Activated naive CD8-positive, alpha-beta T cell treated with anti-CD3 and anti-CD28 coated beads, Interleukin-2, amount 10 ng/mL, durations not matched to agents 7 days and 5 days (primary cell): ENCODE measurements at regions not wholly inside any gene's neighbourhood (a gene's known extent, or its start where the extent isn't known, plus 50 kb on each side); places are given as distances from the start of the nearest gene placed in this dataset.

ENCODE experiments used
- ATAC-seq: fragments of 150-1000 bp; cut with Tn5 transposase; one replicate; pipeline ENCODE4 v1.10.0; 2021; ENCODE audit warnings: low read depth, moderate library complexity
- POLR2A ChIA-PET: fragments of 350-600 bp; sonication (Branson Sonifier 250); formaldehyde crosslinking; loops from one replicate; lab custom pipeline; 2021; ENCODE audit warnings: antibody characterized with exemption; lab: Charles Lee
- DNase-seq: peaks from one replicate; pipeline ENCODE4 v3.0.0; 2021
- H3K27ac Mint-ChIP-seq: one replicate; pipeline ENCODE4 v1.8.0; 2022; ENCODE audit warnings: mild to moderate bottlenecking, mixed read lengths
- H3K27me3 Mint-ChIP-seq: one replicate; pipeline ENCODE4 v1.8.0; 2022; ENCODE audit warnings: mild to moderate bottlenecking, moderate library complexity, mixed read lengths
- H3K36me3 Mint-ChIP-seq: one replicate; pipeline ENCODE4 v1.8.0; 2021; ENCODE audit warnings: mild to moderate bottlenecking, mixed read lengths
- H3K4me1 Mint-ChIP-seq: one replicate; pipeline ENCODE4 v1.8.0; 2021; ENCODE audit warnings: mixed read lengths
- H3K4me3 Mint-ChIP-seq: one replicate; pipeline ENCODE4 v1.8.0; 2022; ENCODE audit warnings: mild to moderate bottlenecking, moderate library complexity, mixed read lengths
- H3K9me3 Mint-ChIP-seq: one replicate; pipeline ENCODE4 v1.8.0; 2021; ENCODE audit warnings: mixed read lengths

- no peaks in the 10 kb centered on the region for H3K9me3 Mint-ChIP-seq
- no peak for ATAC-seq
- no peak overlapping the region for H3K27ac Mint-ChIP-seq
- no peak overlapping the region for H3K4me3 Mint-ChIP-seq
- no peaks in the 10 kb centered on the region for H3K36me3 Mint-ChIP-seq
- POLR2A ChIA-PET = no interaction called here
- H3K27me3 Mint-ChIP-seq = no peaks in the 10 kb centered on the region
- no peaks in the 10 kb centered on the region for H3K4me1 Mint-ChIP-seq
- DNase-seq = no peak
Observed at GRCh38 chr9:26565118-26565517, 327.5 kb downstream of the CAAP1 start.

- POLR2A ChIA-PET = no interaction called here
Observed at GRCh38 chr9:26562338-26562737, 330.3 kb downstream of the CAAP1 start.

GRCh38 chr9:26561928-26562327 lies 330.7 kb downstream of the CAAP1 start:
- no peaks in the 10 kb centered on the region for H3K4me1 Mint-ChIP-seq
- ATAC-seq (no peak), DNase-seq (no peak)
- no peaks in the 10 kb centered on the region for H3K27me3 Mint-ChIP-seq
- no peaks in the 10 kb centered on the region for H3K36me3 Mint-ChIP-seq
- H3K27ac Mint-ChIP-seq = no peak overlapping the region
- no peak overlapping the region for H3K4me3 Mint-ChIP-seq
- peaks cover 3% of the 10 kb centered on the region for H3K9me3 Mint-ChIP-seq
- POLR2A ChIA-PET = no interaction called here

More at GRCh38 chr9:26562338-26562737, 330.3 kb downstream of the CAAP1 start:
- Mint-ChIP-seq H3K4me3 (no peak overlapping the region), H3K36me3 (no peaks in the 10 kb centered on the region), H3K9me3 (peaks cover 3% of the 10 kb centered on the region), H3K4me1 (no peaks in the 10 kb centered on the region), H3K27me3 (no peaks in the 10 kb centered on the region), H3K27ac (no peak overlapping the region)
- no peak for ATAC-seq
- no peak for DNase-seq

GRCh38 chr9:26559506-26559905 lies 333.1 kb downstream of the CAAP1 start:
- Mint-ChIP-seq H3K4me1 (no peaks in the 10 kb centered on the region), H3K9me3 (peaks cover 3% of the 10 kb centered on the region), H3K27ac (no peak overlapping the region), H3K36me3 (no peaks in the 10 kb centered on the region), H3K4me3 (no peak overlapping the region), H3K27me3 (no peaks in the 10 kb centered on the region)
- POLR2A ChIA-PET = no interaction called here
- DNase-seq (no peak), ATAC-seq (no peak)

- no peaks in the 10 kb centered on the region for H3K27me3 Mint-ChIP-seq
- ATAC-seq (no peak), DNase-seq (no peak)
- no peak overlapping the region for H3K27ac Mint-ChIP-seq
- no peak overlapping the region for H3K4me3 Mint-ChIP-seq
- POLR2A ChIA-PET = no interaction called here
- H3K9me3 Mint-ChIP-seq = peaks cover 2% of the 10 kb centered on the region
- H3K4me1 Mint-ChIP-seq = no peaks in the 10 kb centered on the region
- H3K36me3 Mint-ChIP-seq = no peaks in the 10 kb centered on the region
Observed at GRCh38 chr9:26551971-26552370, 340.6 kb downstream of the CAAP1 start.

GRCh38 chr9:26551451-26551850 lies 341.2 kb downstream of the CAAP1 start:
- ATAC-seq (no peak), DNase-seq (no peak)
- Mint-ChIP-seq H3K4me1 (no peaks in the 10 kb centered on the region), H3K27ac (no peak overlapping the region), H3K9me3 (peaks cover 5% of the 10 kb centered on the region), H3K27me3 (no peaks in the 10 kb centered on the region), H3K4me3 (no peak overlapping the region), H3K36me3 (no peaks in the 10 kb centered on the region)
- POLR2A ChIA-PET = no interaction called here

- POLR2A ChIA-PET = no interaction called here
- Mint-ChIP-seq H3K36me3 (no peaks in the 10 kb centered on the region), H3K9me3 (peaks cover 7% of the 10 kb centered on the region), H3K27me3 (no peaks in the 10 kb centered on the region), H3K4me1 (no peaks in the 10 kb centered on the region), H3K27ac (no peak overlapping the region), H3K4me3 (no peak overlapping the region)
- DNase-seq = no peak
- ATAC-seq = no peak
Observed at GRCh38 chr9:26548781-26549290, 343.8 kb downstream of the CAAP1 start.

- ATAC-seq (no peak), DNase-seq (no peak)
- no peak overlapping the region for H3K4me3 Mint-ChIP-seq
- no peaks in the 10 kb centered on the region for H3K36me3 Mint-ChIP-seq
- H3K4me1 Mint-ChIP-seq = no peaks in the 10 kb centered on the region
- H3K27me3 Mint-ChIP-seq = no peaks in the 10 kb centered on the region
- H3K9me3 Mint-ChIP-seq = peaks cover 7% of the 10 kb centered on the region
- POLR2A ChIA-PET = no interaction called here
- no peak overlapping the region for H3K27ac Mint-ChIP-seq
Observed at GRCh38 chr9:26539867-26540493, 352.6 kb downstream of the CAAP1 start.

GRCh38 chr9:26537211-26537610 lies 355.4 kb downstream of the CAAP1 start:
- Mint-ChIP-seq H3K4me1 (no peaks in the 10 kb centered on the region), H3K27me3 (no peaks in the 10 kb centered on the region), H3K36me3 (no peaks in the 10 kb centered on the region), H3K4me3 (no peak overlapping the region), H3K27ac (no peak overlapping the region), H3K9me3 (peaks cover 8% of the 10 kb centered on the region)
- POLR2A ChIA-PET = no interaction called here
- no peak for ATAC-seq
- no peak for DNase-seq

- Mint-ChIP-seq H3K36me3 (no peaks in the 10 kb centered on the region), H3K27me3 (no peaks in the 10 kb centered on the region), H3K9me3 (peaks cover 2% of the 10 kb centered on the region), H3K27ac (no peak overlapping the region), H3K4me3 (no peak overlapping the region), H3K4me1 (no peaks in the 10 kb centered on the region)
- DNase-seq (no peak), ATAC-seq (no peak)
- POLR2A ChIA-PET = no interaction called here
Observed at GRCh38 chr9:26535151-26535550, 357.5 kb downstream of the CAAP1 start.

GRCh38 chr9:26530841-26531240 lies 361.8 kb downstream of the CAAP1 start:
- POLR2A ChIA-PET = no interaction called here
- Mint-ChIP-seq H3K27me3 (no peaks in the 10 kb centered on the region), H3K4me3 (no peak overlapping the region), H3K27ac (no peak overlapping the region), H3K4me1 (no peaks in the 10 kb centered on the region), H3K9me3 (peaks cover 1% of the 10 kb centered on the region), H3K36me3 (no peaks in the 10 kb centered on the region)
- ATAC-seq (no peak), DNase-seq (no peak)

- Mint-ChIP-seq H3K27ac (no peak overlapping the region), H3K36me3 (no peaks in the 10 kb centered on the region), H3K9me3 (no peaks in the 10 kb centered on the region), H3K4me3 (no peak overlapping the region), H3K4me1 (no peaks in the 10 kb centered on the region), H3K27me3 (no peaks in the 10 kb centered on the region)
- ATAC-seq = no peak
- no peak for DNase-seq
- POLR2A ChIA-PET = no interaction called here
Observed at GRCh38 chr9:26527931-26528330, 364.7 kb downstream of the CAAP1 start.

GRCh38 chr9:26524267-26524666 lies 368.3 kb downstream of the CAAP1 start:
- peaks cover 2% of the 10 kb centered on the region for H3K9me3 Mint-ChIP-seq
- H3K27me3 Mint-ChIP-seq = no peaks in the 10 kb centered on the region
- no peaks in the 10 kb centered on the region for H3K4me1 Mint-ChIP-seq

GRCh38 chr9:26523577-26523976 lies 369.0 kb downstream of the CAAP1 start:
- POLR2A ChIA-PET = no interaction called here
- Mint-ChIP-seq H3K9me3 (peaks cover 2% of the 10 kb centered on the region), H3K4me1 (no peaks in the 10 kb centered on the region), H3K27ac (no peak overlapping the region), H3K27me3 (no peaks in the 10 kb centered on the region), H3K4me3 (no peak overlapping the region), H3K36me3 (no peaks in the 10 kb centered on the region)
- ATAC-seq (no peak), DNase-seq (no peak)

More at GRCh38 chr9:26524267-26524666, 368.3 kb downstream of the CAAP1 start:
- Mint-ChIP-seq H3K27ac (no peak overlapping the region), H3K36me3 (no peaks in the 10 kb centered on the region), H3K4me3 (no peak overlapping the region)
- ATAC-seq (no peak), DNase-seq (no peak)
- POLR2A ChIA-PET = interaction anchor here (0.6 kb wide), 1 partner anchor 418 kb away, joined by 4 read pairs; no protein-coding TSS in a partner anchor
